HEK293 (cell line): ENCODE measurements at regions not wholly inside any gene's neighbourhood (a gene's known extent, or its start where the extent isn't known, plus 50 kb on each side); places are given as distances from the start of the nearest gene placed in this dataset.

ENCODE experiments used
- CTCF ChIP-seq: fragments of 450-650 bp; formaldehyde crosslinking; IDR thresholded peaks from 2 replicates; pipeline ENCODE4 v1.5.1; 2016; ENCODE audit warnings: missing biosample characterization, missing genetic modification characterization
- ELK4 ChIP-seq: IDR thresholded peaks from 2 replicates; pipeline ENCODE4 v1.6.1; 2011; ENCODE audit warnings: mild to moderate bottlenecking, low read depth, low read length, borderline replicate concordance
- ZNF239 ChIP-seq: fragments of 450-650 bp; formaldehyde crosslinking; IDR thresholded peaks from 2 replicates; pipeline ENCODE4 v1.5.1; 2016; ENCODE audit warnings: missing biosample characterization, missing genetic modification characterization
- ZNF302 ChIP-seq: fragments of 450-650 bp; formaldehyde crosslinking; IDR thresholded peaks from 2 replicates; pipeline ENCODE4 v1.5.1; 2016; ENCODE audit warnings: missing biosample characterization, missing genetic modification characterization, low read depth
- ZNF335 ChIP-seq: fragments of 450-650 bp; formaldehyde crosslinking; conservative IDR thresholded peaks from 2 replicates; pipeline ENCODE4 v1.5.1; 2016; ENCODE audit warnings: missing biosample characterization, missing genetic modification characterization
- ZNF366 ChIP-seq: fragments of 450-650 bp; formaldehyde crosslinking; conservative IDR thresholded peaks from 2 replicates; pipeline ENCODE4 v1.5.1; 2016; ENCODE audit warnings: missing biosample characterization, missing genetic modification characterization
- ZNF600 ChIP-seq: fragments of 450-650 bp; formaldehyde crosslinking; IDR thresholded peaks from 2 replicates; pipeline ENCODE4 v1.5.1; 2016; ENCODE audit warnings: missing biosample characterization, missing genetic modification characterization
- ZNF639 ChIP-seq: fragments of 450-650 bp; formaldehyde crosslinking; IDR thresholded peaks from 2 replicates; pipeline ENCODE4 v1.5.1; 2016; ENCODE audit warnings: missing biosample characterization, missing genetic modification characterization

GRCh38 chr18:57882465-57882864 lies 79.3 kb upstream of the ATP8B1 start:
- no peak for TF ChIP-seq ZNF639
- no peak for TF ChIP-seq ZNF302
- TF ChIP-seq ZNF239 (tag by site-specific recombination), result no peak
- TF ChIP-seq ZNF600 (tag by site-specific recombination), result no peak
- no peak for TF ChIP-seq ZNF335 (tag by site-specific recombination)
- TF ChIP-seq ZNF366 (tag by site-specific recombination), result no peak
- no peak for TF ChIP-seq CTCF (tag by site-specific recombination)
- no peak for TF ChIP-seq ELK4
